PC-3 (cell line): ENCODE measurements at regions not wholly inside any gene's neighbourhood (a gene's known extent, or its start where the extent isn't known, plus 50 kb on each side); places are given as distances from the start of the nearest gene placed in this dataset.

ENCODE experiments used
- ATAC-seq: fragments of 200-7000 bp; cut with Tn5 transposase; 2 replicates; pipeline ENCODE4 v1.9.1; 2020; ENCODE audit warnings: mild to moderate bottlenecking, moderate library complexity
- BruUV-seq: library from RNA; stranded (reverse); fragments of 400-500 nt; replicated peaks from 2 replicates; lab custom pipeline; 2021; lab: Mats Ljungman, UMichigan
- CTCF ChIA-PET: fragments of 300-600 bp; sonication (Branson Sonifier 250); formaldehyde crosslinking; loops from one replicate; lab custom pipeline; 2022; ENCODE audit warnings: antibody characterized with exemption; lab: Charles Lee
- POLR2A ChIA-PET: fragments of 300-600 bp; sonication (Branson Sonifier 250); formaldehyde crosslinking; loops from one replicate; lab custom pipeline; 2022; ENCODE audit warnings: antibody characterized with exemption; ENCODE audit not compliant: unreplicated experiment; lab: Charles Lee
- DNase-seq: peaks from one replicate; pipeline ENCODE4 v3.0.0-alpha.2; 2015
- H2AFZ ChIP-seq: fragments of 300-600 bp; sonication (generic); 2 replicates; pipeline ENCODE4 v1.6.0; 2016; ENCODE audit warnings: antibody characterized with exemption, low read length
- H3F3A ChIP-seq: fragments of 300-600 bp; sonication (generic); one replicate; pipeline ENCODE4 v1.6.0; 2017; ENCODE audit warnings: antibody characterized with exemption, low read length, control low read depth, mild to moderate bottlenecking; ENCODE audit not compliant: unreplicated experiment
- H3K27ac ChIP-seq: fragments of 300-600 bp; sonication (generic); 2 replicates; pipeline ENCODE4 v1.5.1; 2016; ENCODE audit warnings: mild to moderate bottlenecking, low read length
- H3K27me3 ChIP-seq: fragments of 300-600 bp; sonication (generic); 2 replicates; pipeline ENCODE4 v1.6.1; 2016; ENCODE audit warnings: low read length, mixed read lengths
- H3K36me3 ChIP-seq: fragments of 300-600 bp; sonication (generic); 2 replicates; pipeline ENCODE4 v1.6.1; 2016; ENCODE audit warnings: low read depth, mixed run types, low read length, mixed read lengths
- H3K4me1 ChIP-seq: fragments of 300-600 bp; sonication (generic); 2 replicates; pipeline ENCODE4 v1.5.1; 2016; ENCODE audit warnings: low read length; ENCODE audit not compliant: insufficient read depth
- H3K4me2 ChIP-seq: fragments of 300-600 bp; sonication (generic); 2 replicates; pipeline ENCODE4 v1.6.0; 2016; ENCODE audit warnings: low read length
- H3K4me3 ChIP-seq: fragments of 300-600 bp; sonication (generic); 2 replicates; pipeline ENCODE4 v1.5.1; 2016; ENCODE audit warnings: mild to moderate bottlenecking, low read length, mixed read lengths
- H3K79me2 ChIP-seq: fragments of 300-600 bp; sonication (generic); 2 replicates; pipeline ENCODE4 v1.6.1; 2017; ENCODE audit warnings: low read length, mixed read lengths
- H3K9ac ChIP-seq: fragments of 300-600 bp; sonication (generic); 2 replicates; pipeline ENCODE4 v1.6.0; 2016; ENCODE audit warnings: mild to moderate bottlenecking, low read length
- H3K9me2 ChIP-seq: fragments of 300-600 bp; sonication (generic); replicated peaks from 2 replicates; pipeline ENCODE4 v1.6.1; 2016; ENCODE audit warnings: mixed run types, low read length, mixed read lengths
- H3K9me3 ChIP-seq: fragments of 300-600 bp; sonication (generic); 2 replicates; pipeline ENCODE4 v1.6.1; 2016; ENCODE audit warnings: low read length, mixed read lengths
- H4K20me1 ChIP-seq: fragments of 300-600 bp; sonication (generic); 2 replicates; pipeline ENCODE4 v1.6.1; 2016; ENCODE audit warnings: low read length, mixed read lengths
- CTCF ChIP-seq: fragments of 300-600 bp; sonication (generic); conservative IDR thresholded peaks from 2 replicates; pipeline ENCODE4 v1.5.1; 2017; ENCODE audit warnings: antibody characterized with exemption, low read depth, mild to moderate bottlenecking, low read length
- EZH2 ChIP-seq: fragments of 300-600 bp; sonication (generic); IDR thresholded peaks from one replicate; pipeline ENCODE4 v1.6.1; 2017; ENCODE audit warnings: antibody characterized with exemption, mild to moderate bottlenecking, low read length; ENCODE audit not compliant: unreplicated experiment
- EZH2phosphoT487 ChIP-seq: fragments of 300-600 bp; sonication (generic); IDR thresholded peaks from 2 replicates; pipeline ENCODE4 v1.6.1; 2018; ENCODE audit warnings: mild to moderate bottlenecking, antibody characterized with exemption, low read length, borderline replicate concordance
- intact Hi-C: fragments of 100-400 bp; cut with micrococcal nuclease; formaldehyde crosslinking; loops from 2 replicates; pipeline ENCODE4 v1.9.0; 2023

GRCh38 chr13:50156561-50157127 lies 141.4 kb downstream of the KCNRG start:
- ATAC-seq (no peak), DNase-seq (no peak)
- Histone ChIP-seq H3K4me3 (no peak overlapping the region), H4K20me1 (no peaks in the 10 kb centered on the region), H3K4me1 (peaks cover 9% of the 10 kb centered on the region; the same call in 1 of the 2 replicates), H3K9ac (no peak overlapping the region), H3K9me2 (no peaks in the 10 kb centered on the region), H3K4me2 (no peak overlapping the region), H3K9me3 (no peaks in the 10 kb centered on the region), H3K27ac (no peak overlapping the region), H3K36me3 (no peaks in the 10 kb centered on the region), H3F3A (no peaks in the 10 kb centered on the region), H3K79me2 (no peaks in the 10 kb centered on the region), H3K27me3 (no peaks in the 10 kb centered on the region), H2AFZ (no peak overlapping the region)
- intact Hi-C loops = no loop called here
- ChIA-PET POLR2A (no interaction called here), CTCF (interaction anchor here (0.6 kb wide), 1 partner anchor 180 kb away, joined by 7 read pairs; no protein-coding TSS in a partner anchor)
- BruUV-seq = no TSS peak
- no peak for TF ChIP-seq EZH2phosphoT487
- TF ChIP-seq CTCF = no peak
- TF ChIP-seq EZH2 = no peak

DNA sequence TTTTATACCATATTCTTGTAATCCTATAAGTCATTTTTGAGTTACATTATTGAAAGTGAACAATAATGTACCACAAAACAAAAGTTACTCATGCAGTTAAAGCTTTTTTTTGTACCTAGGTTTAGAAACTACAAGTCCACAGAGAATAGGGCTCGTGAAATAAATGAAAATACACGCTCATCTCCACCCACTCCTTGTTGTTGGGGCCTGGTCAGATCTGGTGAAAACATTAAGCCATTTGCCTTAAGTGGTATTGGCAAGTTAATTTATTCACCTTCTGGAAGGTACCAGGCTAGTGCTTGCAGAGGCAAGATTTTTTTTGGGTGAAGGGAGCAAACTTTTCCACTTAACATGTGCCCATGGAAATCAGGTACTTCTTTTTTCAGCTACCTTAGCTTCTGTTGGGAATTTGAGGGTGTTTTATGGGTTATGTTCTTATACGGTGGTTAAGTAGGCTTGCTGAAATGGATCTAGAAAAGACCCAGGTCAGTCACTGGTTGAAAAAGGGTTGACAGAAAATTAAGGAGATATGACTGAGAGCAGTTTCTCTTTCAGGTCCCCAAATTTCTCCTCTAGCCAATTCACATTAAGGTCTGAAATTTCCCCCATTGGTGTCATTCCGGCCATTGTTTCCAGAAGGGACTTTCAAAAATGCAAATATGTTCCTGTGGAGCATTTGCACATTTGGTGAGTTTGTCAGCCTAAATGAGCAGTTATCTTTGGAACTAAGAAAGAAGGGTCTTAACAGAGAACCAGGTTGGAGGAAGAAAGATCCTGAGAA lies 143.3 kb downstream of the KCNRG start:
- no TSS peak for BruUV-seq
- no peak overlapping the region for H3K27ac ChIP-seq
- intact Hi-C loops = no loop called here
- no peak for DNase-seq
- no peaks in the 10 kb centered on the region for H3F3A ChIP-seq
- H3K9ac ChIP-seq = no peak overlapping the region
- H3K27me3 ChIP-seq = no peaks in the 10 kb centered on the region
- no peaks in the 10 kb centered on the region for H3K36me3 ChIP-seq
- H2AFZ ChIP-seq = no peak overlapping the region
- POLR2A ChIA-PET = no interaction called here
- H3K79me2 ChIP-seq = no peaks in the 10 kb centered on the region
- H3K9me3 ChIP-seq = no peaks in the 10 kb centered on the region
- TF ChIP-seq CTCF = no peak
- no peak for TF ChIP-seq EZH2
- no peak for TF ChIP-seq EZH2phosphoT487
- no peaks in the 10 kb centered on the region for H3K9me2 ChIP-seq
- H4K20me1 ChIP-seq = no peaks in the 10 kb centered on the region
- no peak for ATAC-seq
- CTCF ChIA-PET = interaction anchor here (0.6 kb wide), 2 partner anchors 259 to 883 kb away, joined by 3 read pairs; no protein-coding TSS in a partner anchor
- H3K4me1 ChIP-seq = no peaks in the 10 kb centered on the region; the same call in 1 of the 2 replicates
- no peak overlapping the region for H3K4me2 ChIP-seq
- H3K4me3 ChIP-seq = no peak overlapping the region
